HG03159 (cell line): ENCODE measurements at regions not wholly inside any gene's neighbourhood (a gene's known extent, or its start where the extent isn't known, plus 50 kb on each side); places are given as distances from the start of the nearest gene placed in this dataset.

Source experiments
- ATAC-seq: cut with Tn5 transposase; IDR thresholded peaks from one replicate; pipeline ENCODE4 v1.9.1; 2021; ENCODE audit warnings: mild to moderate bottlenecking, moderate library complexity; ENCODE audit not compliant: unreplicated experiment

GRCh38 chr10:30256084-30256483 lies 93.0 kb downstream of the MTPAP start:
- no peak for ATAC-seq

DNA sequence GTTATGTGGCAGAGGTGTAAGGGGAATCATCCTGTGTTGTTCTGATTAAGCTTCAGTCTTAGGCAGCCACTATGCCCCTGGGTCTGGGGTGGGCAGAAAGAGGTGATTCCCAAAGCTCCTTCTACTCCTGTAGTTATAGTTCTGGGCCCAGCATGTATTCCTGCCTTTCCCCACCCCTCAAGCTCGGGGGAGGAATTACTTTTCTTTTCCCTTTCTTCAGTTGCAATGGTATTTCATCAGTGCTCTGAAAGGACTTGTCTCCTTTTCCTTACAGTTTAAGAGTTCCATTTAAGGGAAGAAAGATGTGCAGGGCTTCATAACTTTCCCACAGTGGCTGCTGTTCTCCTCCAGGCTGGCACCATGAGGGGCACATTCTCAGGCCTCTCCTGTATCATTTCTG lies 94.2 kb downstream of the MTPAP start:
- no peak for ATAC-seq

DNA sequence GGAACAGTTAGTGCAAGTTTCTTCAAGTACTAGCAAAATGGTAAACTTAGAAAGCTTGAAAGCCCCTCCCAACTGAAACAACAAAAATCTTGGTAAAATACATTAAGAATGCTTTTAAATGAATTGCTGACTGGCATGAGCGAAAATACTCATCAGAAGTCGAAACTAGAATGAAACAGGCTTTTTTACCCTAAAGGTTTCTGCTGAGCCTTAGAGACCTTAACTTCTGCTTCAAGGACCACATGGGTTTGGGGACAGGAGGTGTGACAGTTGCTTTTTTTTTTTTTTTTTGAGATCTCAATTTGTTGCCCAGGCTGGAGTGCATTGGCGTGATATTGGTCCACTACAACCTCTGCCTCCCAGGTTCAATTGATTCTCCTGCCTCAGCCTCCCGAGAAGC lies 100.3 kb downstream of the MTPAP start:
- ATAC-seq: no peak

GRCh38 chr10:30247704-30248103 lies 101.4 kb downstream of the MTPAP start:
- ATAC-seq: peak; percentile 58

- no peak for ATAC-seq
Observed at GRCh38 chr10:30241422-30242110, 107.5 kb downstream of the MTPAP start.

DNA sequence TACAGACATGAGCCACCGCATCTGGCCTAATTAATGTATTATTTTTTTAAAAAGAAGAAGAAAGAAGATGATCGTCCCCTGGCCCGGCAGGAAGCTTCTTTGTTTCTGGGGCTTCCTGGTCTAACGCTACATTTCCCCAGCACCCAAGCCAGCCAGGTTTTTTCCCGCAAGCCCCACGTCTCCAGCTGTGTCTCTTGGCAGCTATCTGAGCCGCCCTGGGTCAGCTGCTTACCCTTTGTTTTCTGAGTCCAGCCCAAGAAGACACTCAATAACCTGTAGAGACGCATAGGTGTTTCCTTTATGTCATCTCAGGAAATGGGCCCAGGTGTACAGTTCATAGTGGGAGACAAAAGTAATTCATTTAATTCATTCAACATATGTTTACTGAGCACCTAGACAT lies 110.2 kb downstream of the MTPAP start:
- no peak for ATAC-seq

DNA sequence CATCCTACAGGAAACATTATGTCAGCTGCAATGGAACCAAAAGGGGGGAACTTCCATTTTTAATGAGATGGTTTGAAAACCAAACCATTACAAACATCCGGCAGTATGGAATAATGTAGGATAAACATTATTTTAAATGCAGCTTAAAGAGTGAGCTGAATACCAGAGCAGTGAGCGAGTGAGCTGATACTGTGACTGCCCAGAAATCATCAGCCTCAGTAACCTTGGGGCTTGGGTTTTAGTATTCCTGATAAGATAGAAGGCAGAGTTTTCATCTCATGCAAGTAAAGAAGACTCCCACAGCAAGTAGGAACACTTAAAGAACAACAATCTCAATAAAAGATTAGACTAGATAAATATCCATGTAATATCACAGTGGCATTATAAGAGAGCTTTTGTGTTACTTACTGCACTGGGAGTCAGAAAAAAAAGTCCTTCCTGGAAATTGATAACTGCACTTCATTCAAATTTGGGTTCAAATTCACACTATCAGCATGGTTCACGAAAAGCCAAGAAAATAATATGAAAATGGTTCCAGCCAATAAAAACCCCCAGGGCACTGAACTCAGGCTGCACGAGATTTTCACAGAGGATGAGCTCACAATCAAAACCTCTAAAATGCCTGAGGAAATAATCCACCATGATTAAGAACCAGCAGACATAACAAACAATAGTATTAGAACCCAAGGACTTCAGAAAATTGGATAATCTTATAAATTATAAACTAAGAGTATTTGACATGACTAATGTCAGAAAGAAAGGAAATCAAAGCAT lies 115.7 kb downstream of the MTPAP start:
- ATAC-seq: no peak

DNA sequence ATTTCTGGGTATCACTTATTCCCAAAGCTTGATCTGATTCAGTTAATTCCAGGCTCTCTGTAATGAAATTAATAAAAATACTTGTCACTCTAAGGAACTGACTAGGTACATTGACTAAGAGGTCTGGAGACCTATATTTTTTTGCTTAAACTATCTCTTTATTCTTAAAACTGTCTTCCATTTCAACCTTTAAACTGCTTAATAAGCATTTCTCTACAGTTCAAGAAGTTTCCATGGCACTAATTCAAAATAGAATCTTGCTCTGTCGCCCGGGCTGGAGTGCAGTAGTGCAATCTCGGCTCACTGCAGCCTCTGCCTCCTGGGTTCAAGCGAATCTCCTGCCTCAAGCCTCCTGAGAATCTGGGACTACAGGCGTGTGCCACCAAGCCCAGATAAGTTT lies 117.4 kb downstream of the MTPAP start:
- ATAC-seq: no peak

DNA sequence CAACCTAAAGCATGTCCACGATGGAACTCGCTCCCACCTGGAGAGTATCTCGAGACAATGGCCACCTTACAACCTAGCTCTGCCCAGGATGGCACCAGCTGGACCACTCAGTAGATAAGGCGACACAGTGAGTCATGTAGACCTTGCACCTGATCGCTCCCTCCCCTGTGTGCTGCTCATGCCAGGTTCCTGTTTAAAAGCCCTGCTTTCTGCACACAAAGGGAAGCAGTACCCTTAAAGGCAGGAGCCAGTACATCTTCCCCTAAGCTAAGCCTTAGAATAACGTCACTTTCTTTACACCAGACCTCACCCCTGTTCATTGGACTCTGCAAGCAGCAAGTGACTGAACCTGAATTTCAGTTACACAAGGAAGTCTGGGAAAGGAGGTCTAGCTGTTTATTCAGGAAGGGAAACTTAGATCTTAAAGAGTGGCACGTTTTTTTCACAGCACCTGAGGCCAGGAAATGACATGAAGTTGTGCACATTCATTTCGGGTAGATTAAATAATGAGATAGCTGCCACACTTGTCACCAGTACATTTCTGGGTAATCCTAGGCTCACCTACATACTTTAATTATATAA lies 117.9 kb downstream of the MTPAP start:
- ATAC-seq: no peak

DNA sequence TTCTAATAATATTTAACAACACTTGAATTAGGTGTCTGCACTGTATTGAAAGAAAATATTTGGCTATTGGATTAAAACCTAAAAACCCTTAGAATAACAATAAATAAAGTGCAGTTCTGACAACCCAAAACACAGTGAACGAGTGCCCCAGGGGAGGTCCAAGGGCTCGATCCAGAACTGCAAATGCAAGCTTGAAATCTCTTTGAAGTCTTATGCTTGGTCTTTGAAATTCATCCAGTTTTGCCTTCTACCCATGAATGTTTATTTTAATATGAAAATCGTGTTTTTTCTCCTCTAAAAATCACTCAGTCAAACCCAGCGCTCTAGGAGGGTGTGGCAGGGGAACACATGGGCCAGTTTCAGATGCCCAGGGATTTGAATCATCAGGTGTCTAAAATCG lies 119.5 kb downstream of the MTPAP start:
- ATAC-seq: no peak

GRCh38 chr10:30228417-30229036 lies 120.6 kb downstream of the MTPAP start:
- ATAC-seq: no peak

GRCh38 chr10:30227481-30227880 lies 121.6 kb downstream of the MTPAP start:
- ATAC-seq: no peak

- ATAC-seq: no peak
Observed at GRCh38 chr10:30219971-30220751, 128.9 kb downstream of the MTPAP start.

DNA sequence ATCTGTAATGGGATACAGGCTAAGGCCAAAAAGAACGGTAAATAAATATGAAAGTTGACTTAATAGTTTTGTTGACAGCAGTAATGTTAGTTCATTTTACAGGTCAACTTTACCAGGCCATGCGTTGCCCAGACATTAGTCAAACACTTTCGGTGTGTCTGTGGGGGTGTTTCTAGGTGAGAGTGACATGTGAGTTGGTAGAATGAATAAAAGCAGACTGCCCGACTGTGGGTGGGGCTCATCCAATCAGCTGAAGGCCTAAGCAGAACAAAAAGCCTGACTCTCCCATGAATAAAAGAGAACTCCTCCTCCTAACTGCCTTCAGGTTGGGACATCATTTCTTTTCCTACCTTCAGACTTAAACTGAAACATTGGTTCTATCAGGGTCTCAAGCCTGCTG lies 132.3 kb downstream of the MTPAP start:
- ATAC-seq: no peak

- ATAC-seq: no peak
Observed at GRCh38 chr10:30215623-30216022, 133.5 kb downstream of the MTPAP start.

- no peak for ATAC-seq
Observed at GRCh38 chr10:30215141-30215540, 133.9 kb downstream of the MTPAP start.

GRCh38 chr10:30210296-30210695 lies 138.8 kb downstream of the MTPAP start:
- no peak for ATAC-seq

DNA sequence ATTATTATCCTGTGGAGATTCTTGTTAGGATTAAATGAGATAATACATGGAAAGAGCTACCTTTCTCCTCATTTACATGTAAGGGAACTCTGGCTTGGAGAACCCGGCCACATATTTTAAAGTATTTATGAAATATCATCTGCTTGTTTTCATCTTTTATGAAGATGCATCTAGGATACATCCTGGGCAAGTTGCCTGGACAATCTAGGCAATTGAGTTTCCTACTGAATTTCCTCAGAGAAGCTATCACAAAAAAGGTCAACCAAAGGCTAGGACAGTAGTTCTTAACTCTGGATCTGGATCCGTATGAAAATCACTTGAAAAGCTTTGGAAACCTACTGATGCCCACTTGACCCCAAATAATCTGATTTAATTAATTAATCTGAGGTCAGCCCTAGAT lies 140.7 kb downstream of the MTPAP start:
- ATAC-seq: no peak

DNA sequence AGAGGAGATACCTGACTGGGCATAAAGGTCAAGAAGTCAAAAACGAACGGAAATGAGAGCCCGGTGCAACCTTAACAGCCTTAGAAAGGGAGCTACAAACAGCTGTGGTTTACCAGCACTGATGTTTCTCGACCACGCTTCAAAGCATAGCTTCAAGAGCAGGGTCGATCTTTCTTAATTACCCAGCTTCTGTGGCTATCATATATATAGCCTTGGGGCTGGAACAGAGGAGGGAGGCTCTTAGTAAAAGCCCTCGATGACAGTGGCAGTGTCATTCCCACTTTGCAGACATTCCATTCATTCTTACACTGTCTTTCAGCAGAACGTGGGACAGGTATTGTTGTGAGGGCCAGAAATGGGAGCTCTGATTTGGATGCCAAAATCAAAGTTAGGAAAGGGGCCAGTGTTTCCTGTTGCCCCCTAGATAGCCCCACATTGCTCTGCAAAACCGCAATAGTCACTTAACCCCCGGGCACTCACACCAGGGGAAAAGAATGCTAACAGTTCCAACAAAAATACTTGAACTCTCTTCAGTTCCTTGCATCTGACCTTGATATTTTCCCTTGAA lies 141.5 kb downstream of the MTPAP start:
- ATAC-seq: no peak

DNA sequence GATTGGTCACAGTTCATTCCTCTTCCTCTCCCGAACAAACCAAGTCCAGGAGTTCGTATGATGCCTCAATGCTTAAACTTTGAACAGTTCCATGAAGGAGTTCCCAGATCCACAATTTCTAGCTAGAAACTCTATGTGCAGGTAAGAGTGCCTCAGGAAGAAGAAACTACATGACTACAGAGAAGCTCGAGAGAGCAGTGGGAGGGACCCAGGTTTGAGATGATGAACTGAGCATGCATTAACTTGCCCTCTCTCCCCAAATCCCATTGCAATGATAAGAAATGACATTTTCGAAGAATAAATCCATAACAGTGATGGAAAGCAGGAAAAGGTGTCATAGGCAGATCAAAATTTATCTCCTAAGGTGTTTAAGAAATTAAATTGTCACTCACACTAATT lies 140.6 kb upstream of the JCAD start:
- ATAC-seq: no peak
